Esophagus squamous epithelium (tissue), 5 donors: ENCODE measurements at regions not wholly inside any gene's neighbourhood (a gene's known extent, or its start where the extent isn't known, plus 50 kb on each side); places are given as distances from the start of the nearest gene placed in this dataset.

Experiments
- DNase-seq: peaks from one replicate; lab custom pipeline; 2025; lab: John Stamatoyannopoulos, UW
- H3K27ac ChIP-seq, 4 donors: fragments of 200-600 bp; sonication (generic); one replicate each; pipeline ENCODE4 v1.5.1; 2016 to 2019; ENCODE audit warnings: mild to moderate bottlenecking in 1 of 4
- H3K27me3 ChIP-seq, 4 donors: fragments of 200-600 bp; sonication (generic); 1 replicate in 3 of 4; 2 replicates in 1 of 4; pipeline versions ENCODE4 v1.5.1 to v1.6.0; 2017 to 2021; ENCODE audit warnings: antibody characterized with exemption in 1 of 4
- H3K36me3 ChIP-seq, 3 donors: fragments of 200-600 bp; sonication (generic); one replicate each; pipeline ENCODE4 v1.5.1; 2016 to 2019
- H3K4me1 ChIP-seq, 3 donors: fragments of 200-600 bp; sonication (generic); one replicate each; pipeline ENCODE4 v1.5.1; 2017 to 2019
- H3K4me3 ChIP-seq, 4 donors: fragments of 200-600 bp; sonication (generic); 1 replicate in 3 of 4; 2 replicates in 1 of 4; pipeline ENCODE4 v1.5.1; 2016 to 2019; ENCODE audit warnings: mild to moderate bottlenecking in 2 of 4, moderate library complexity in 1 of 4
- H3K9me3 ChIP-seq, 3 donors: fragments of 200-600 bp; sonication (generic); one replicate each; pipeline ENCODE4 v1.5.1; 2016 to 2019
- POLR2A ChIP-seq, 4 donors: fragments of 450-650 bp; IDR thresholded peaks; one replicate each; pipeline ENCODE4 v1.6.1; 2017; ENCODE audit warnings: antibody characterized with exemption in 4 of 4, mild to moderate bottlenecking in 4 of 4, moderate library complexity in 3 of 4
- WGBS, 2 donors: methylation state at CpG; one replicate each; pipeline ENCODE4 v1.1.5; 2018; 5-methylcytosine and 5-hydroxymethylcytosine counted together
- intact Hi-C: fragments of 100-400 bp; cut with DNase I; formaldehyde crosslinking; loops from one replicate; pipeline ENCODE4 v1.15.0; 2022
- TF ChIP-seq, protein P1 (sequence below), 6 experiments: fragments of 450-650 bp in 4 of 6; fragments of 200-600 bp in 2 of 6; sonication (generic) in 2 of 6; IDR thresholded peaks; one replicate each; pipeline ENCODE4 v1.5.1; 2016 to 2019; ENCODE audit warnings: antibody characterized with exemption in 6 of 6, mild to moderate bottlenecking in 4 of 6, moderate library complexity in 4 of 6
- donor health status: DM: yes; HTN: yes; CAD: no.

DNA sequence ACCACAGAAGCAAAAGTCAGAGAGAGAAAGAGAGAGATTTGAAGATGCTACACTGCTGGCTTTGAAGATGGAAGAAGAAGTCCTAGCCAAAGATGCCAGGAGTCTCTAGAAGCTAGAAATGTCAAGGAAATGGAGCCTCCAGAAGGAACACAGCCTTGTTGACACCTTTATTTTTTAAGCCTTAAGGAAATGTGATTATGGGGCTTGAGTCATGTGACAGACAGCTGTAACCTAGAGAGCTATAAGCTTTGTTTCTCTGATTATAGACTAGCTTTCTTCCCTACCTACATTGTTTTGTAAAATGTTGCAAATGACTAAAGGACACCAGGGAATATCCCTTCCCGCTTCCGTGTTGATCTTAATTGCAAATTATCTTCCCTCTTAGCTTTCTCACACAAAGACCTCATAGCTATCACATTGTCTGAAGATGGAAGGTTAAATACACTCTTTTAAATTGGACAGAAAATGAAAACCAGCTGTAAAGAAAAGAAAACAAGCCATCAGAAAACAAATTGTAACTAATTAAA is 199.9 kb downstream of the ARHGAP12 start:
- TF ChIP-seq, protein P1, sequence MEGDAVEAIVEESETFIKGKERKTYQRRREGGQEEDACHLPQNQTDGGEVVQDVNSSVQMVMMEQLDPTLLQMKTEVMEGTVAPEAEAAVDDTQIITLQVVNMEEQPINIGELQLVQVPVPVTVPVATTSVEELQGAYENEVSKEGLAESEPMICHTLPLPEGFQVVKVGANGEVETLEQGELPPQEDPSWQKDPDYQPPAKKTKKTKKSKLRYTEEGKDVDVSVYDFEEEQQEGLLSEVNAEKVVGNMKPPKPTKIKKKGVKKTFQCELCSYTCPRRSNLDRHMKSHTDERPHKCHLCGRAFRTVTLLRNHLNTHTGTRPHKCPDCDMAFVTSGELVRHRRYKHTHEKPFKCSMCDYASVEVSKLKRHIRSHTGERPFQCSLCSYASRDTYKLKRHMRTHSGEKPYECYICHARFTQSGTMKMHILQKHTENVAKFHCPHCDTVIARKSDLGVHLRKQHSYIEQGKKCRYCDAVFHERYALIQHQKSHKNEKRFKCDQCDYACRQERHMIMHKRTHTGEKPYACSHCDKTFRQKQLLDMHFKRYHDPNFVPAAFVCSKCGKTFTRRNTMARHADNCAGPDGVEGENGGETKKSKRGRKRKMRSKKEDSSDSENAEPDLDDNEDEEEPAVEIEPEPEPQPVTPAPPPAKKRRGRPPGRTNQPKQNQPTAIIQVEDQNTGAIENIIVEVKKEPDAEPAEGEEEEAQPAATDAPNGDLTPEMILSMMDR (IDR thresholded peaks at IDR 0.05): no peak
- no peak for TF ChIP-seq POLR2A (IDR thresholded peaks at IDR 0.05)
- Histone ChIP-seq H3K9me3 (no peaks in the 10 kb centered on the region), H3K4me1 (no peaks in the 10 kb centered on the region), H3K27me3 (no peaks in the 10 kb centered on the region), H3K36me3 (no peaks in the 10 kb centered on the region), H3K4me3 (no peak overlapping the region), H3K27ac (no peak overlapping the region)
- intact Hi-C loops: no loop called here
- 45 to 70% methylated on average over 2 of the region's 2 CpGs for WGBS, 2 donors
- no peak for DNase-seq

DNA sequence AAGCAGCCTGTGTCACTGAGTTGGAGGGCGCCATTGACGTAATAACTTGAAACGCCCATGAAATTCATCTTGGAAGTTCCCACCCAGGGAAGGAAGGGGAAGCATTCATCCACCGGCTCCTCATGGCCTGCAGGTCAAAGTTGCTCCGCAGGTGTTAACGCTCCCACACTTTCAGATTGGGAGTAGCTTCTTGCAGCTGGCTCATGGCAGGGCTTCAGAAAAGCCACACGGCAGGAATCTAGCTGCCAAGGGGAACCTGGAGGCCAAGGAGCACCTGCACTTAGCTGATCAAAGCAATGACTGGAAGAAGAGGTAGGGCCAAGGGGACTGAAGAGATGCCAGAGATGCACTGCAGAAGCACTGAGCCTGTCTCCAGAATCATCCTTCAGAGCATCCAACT is 203.2 kb downstream of the ARHGAP12 start:
- WGBS, 2 donors: 87% methylated on average over 4 to 7 of the region's 7 CpGs
- Histone ChIP-seq H3K4me3 (no peak overlapping the region), H3K4me1 (no peaks in the 10 kb centered on the region), H3K27me3 (no peaks in the 10 kb centered on the region), H3K36me3 (no peaks in the 10 kb centered on the region), H3K27ac (no peak overlapping the region), H3K9me3 (no peaks in the 10 kb centered on the region)
- TF ChIP-seq, protein P1 (IDR thresholded peaks at IDR 0.05): no peak
- TF ChIP-seq POLR2A (IDR thresholded peaks at IDR 0.05): no peak
- intact Hi-C loops: no loop called here
- no peak for DNase-seq

DNA sequence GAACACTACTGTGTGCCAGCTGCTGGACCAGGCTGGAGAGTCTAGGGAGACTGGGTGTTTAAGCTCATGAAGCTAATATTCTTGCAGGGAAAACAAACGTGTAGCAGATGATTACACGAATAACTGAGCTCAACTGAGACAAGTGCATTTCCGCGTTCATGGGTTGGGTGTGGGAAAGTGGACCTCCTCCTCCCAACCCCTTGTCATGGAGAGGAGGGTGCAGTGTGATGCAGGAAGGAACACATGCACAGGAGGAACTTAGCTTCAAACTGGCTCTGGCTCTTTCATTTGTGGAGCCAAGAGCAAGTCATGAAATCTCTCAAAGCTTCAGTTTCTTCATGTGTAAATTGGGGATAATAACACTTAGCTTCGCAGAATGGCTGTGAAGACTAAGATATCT is 204.3 kb downstream of the ARHGAP12 start:
- Histone ChIP-seq H3K4me3 (no peak overlapping the region), H3K36me3 (no peaks in the 10 kb centered on the region), H3K4me1 (no peaks in the 10 kb centered on the region), H3K9me3 (peaks cover 0 to 3% (median 0%) of the 10 kb centered on the region in 3 donors), H3K27me3 (no peaks in the 10 kb centered on the region), H3K27ac (no peak overlapping the region)
- DNase-seq: no peak
- 79 to 89% methylated on average over 5 of the region's 5 CpGs for WGBS, 2 donors
- TF ChIP-seq, protein P1 (IDR thresholded peaks at IDR 0.05): no peak
- no peak for TF ChIP-seq POLR2A (IDR thresholded peaks at IDR 0.05)
- intact Hi-C loops: no loop called here

DNA sequence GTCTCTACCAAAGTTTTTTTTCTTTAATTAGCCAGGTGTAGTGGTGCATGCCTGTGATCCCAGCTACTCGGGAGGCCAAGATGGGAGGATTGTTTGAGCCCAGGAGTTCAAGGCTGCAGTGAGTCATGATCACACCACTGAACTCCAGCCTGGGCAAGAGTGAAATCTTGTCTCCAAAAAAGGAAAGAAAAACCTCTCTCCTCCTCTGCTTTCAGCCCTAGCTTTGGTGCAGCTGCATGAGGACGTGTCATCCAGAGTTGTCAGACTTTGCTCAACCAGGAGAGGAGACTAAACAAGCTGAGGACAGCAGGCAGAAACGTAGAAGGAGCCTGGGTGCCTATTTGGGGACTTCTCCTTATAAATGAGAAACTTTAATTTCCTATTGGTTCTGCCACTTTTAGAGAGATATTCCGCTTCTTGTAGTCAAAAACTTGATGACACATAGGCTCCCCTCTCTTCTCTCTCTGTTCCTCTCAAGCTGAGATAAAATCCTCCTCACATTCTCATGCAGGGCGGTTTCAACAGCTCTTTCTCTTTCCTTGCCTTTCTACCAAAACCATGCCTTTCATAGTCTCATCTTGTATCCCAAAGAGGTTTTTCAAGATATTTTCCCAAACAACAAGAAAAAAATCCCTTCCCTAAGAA is 205.4 kb downstream of the ARHGAP12 start:
- H3K36me3 ChIP-seq: no peaks in the 10 kb centered on the region
- TF ChIP-seq, protein P1 (IDR thresholded peaks at IDR 0.05): no peak
- TF ChIP-seq POLR2A (IDR thresholded peaks at IDR 0.05): no peak
- WGBS, 2 donors: 35 to 51% methylated on average over 4 to 5 of the region's 5 CpGs
- H3K27me3 ChIP-seq: no peaks in the 10 kb centered on the region
- intact Hi-C loops: no loop called here
- no peak for DNase-seq
- H3K9me3 ChIP-seq: peaks cover 0 to 5% (median 0%) of the 10 kb centered on the region in 3 donors
- H3K4me3 ChIP-seq: no peak overlapping the region
- no peaks in the 10 kb centered on the region for H3K4me1 ChIP-seq
- H3K27ac ChIP-seq: no peak overlapping the region

DNA sequence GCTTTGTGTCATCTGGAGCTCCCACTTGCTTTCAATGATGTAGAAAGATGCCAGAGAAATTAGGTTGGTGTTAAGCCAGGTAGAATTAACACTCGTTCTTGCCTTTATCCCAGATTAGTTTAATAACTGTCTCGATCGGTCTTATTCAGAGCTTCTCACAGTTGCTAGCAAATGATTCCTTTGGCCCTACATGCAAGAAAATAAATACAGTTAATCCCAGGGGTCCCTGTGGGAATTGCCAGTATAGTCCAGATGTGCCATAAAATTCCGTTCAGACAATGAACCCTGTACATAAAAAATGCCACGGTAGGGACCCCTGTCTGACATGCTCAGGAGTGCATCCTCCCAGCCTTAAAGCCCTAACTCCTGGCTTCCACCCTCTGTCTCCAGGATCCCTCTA is 207.5 kb downstream of the ARHGAP12 start:
- Histone ChIP-seq H3K36me3 (no peaks in the 10 kb centered on the region), H3K27ac (no peak overlapping the region), H3K4me3 (no peak overlapping the region), H3K27me3 (no peaks in the 10 kb centered on the region), H3K4me1 (no peaks in the 10 kb centered on the region), H3K9me3 (peaks cover 0 to 5% (median 0%) of the 10 kb centered on the region in 3 donors)
- intact Hi-C loops: no loop called here
- WGBS, 2 donors: 68 to 76% methylated on average over 3 to 5 of the region's 5 CpGs
- no peak for DNase-seq
- no peak for TF ChIP-seq POLR2A (IDR thresholded peaks at IDR 0.05)
- TF ChIP-seq, protein P1 (IDR thresholded peaks at IDR 0.05): no peak
